ENCODE measurements at regions not wholly inside any gene's neighbourhood (a gene's known extent, or its start where the extent isn't known, plus 50 kb on each side); places are given as distances from the start of the nearest gene placed in this dataset.

DNA sequence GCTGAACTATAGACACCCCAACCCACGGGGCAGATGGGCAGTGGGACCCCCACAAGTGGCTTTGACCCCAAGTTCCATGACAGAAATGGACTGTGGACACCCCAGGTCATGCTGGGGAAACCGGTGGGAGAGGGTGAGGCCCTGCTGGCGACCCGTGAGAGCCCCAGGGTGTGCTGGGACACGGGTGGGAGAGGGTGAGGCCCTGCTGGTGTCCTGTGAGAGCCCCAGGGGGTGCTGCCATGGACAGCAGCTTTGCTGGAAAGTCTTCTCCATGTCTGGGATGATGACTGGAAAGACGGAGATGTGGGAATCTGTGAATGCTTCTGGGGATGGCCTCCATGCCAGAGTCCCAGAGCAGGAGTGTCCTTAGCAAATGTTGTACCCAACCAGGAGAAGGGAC lies 148.4 kb downstream of the URI1 start:
- CTCF ChIA-PET (ENCODE audit: partially characterized antibody) = no interaction called here
- H3K9me3 ChIP-seq (ENCODE audit: control insufficient read depth in 1 of 2, low read length in 2 of 2) = no peaks in the 10 kb centered on the region
- no peaks in the 10 kb centered on the region for H3K36me3 ChIP-seq (ENCODE audit: insufficient read depth, low read length)
- POLR2A ChIA-PET (ENCODE audit: partially characterized antibody) = no interaction called here
- no peaks in the 10 kb centered on the region for H3K4me1 ChIP-seq (ENCODE audit: insufficient read depth, low read length)
- Mint-ChIP-seq H3K4me3 (no peak overlapping the region), H3K9me3 (no peaks in the 10 kb centered on the region), H3K27ac (no peak overlapping the region), H3K27me3 (peaks cover 0 to 9% of the 10 kb centered on the region in 2 donors), H3K4me1 (no peaks in the 10 kb centered on the region), H3K36me3 (no peaks in the 10 kb centered on the region)
- H3K27ac ChIP-seq (ENCODE audit: low read depth, low read length) = no peak overlapping the region
- H3K4me3 ChIP-seq (ENCODE audit: low read length in 2 of 2) = no peak overlapping the region
- intact Hi-C loops (cut with micrococcal nuclease) = no loop called here
- H3K27me3 ChIP-seq (ENCODE audit: insufficient read depth, low read length) = no peaks in the 10 kb centered on the region
- no peak for DNase-seq

- Histone ChIP-seq H3K36me3 (ENCODE audit: insufficient read depth, low read length) (no peaks in the 10 kb centered on the region), H3K4me1 (ENCODE audit: insufficient read depth, low read length) (no peaks in the 10 kb centered on the region), H3K4me3 (ENCODE audit: low read length in 2 of 2) (no peak overlapping the region), H3K9me3 (ENCODE audit: control insufficient read depth in 1 of 2, low read length in 2 of 2) (no peaks in the 10 kb centered on the region), H3K27ac (ENCODE audit: low read depth, low read length) (no peak overlapping the region), H3K27me3 (ENCODE audit: insufficient read depth, low read length) (no peaks in the 10 kb centered on the region)
- H3K36me3 Mint-ChIP-seq = no peaks in the 10 kb centered on the region
- H3K27ac Mint-ChIP-seq = no peak overlapping the region
- no peak for DNase-seq
- H3K4me1 Mint-ChIP-seq = no peaks in the 10 kb centered on the region
- H3K4me3 Mint-ChIP-seq = no peak overlapping the region
- no peaks in the 10 kb centered on the region for H3K9me3 Mint-ChIP-seq
- peaks cover 0 to 9% of the 10 kb centered on the region in 2 donors for H3K27me3 Mint-ChIP-seq
- ChIA-PET CTCF (ENCODE audit: partially characterized antibody) (no interaction called here), POLR2A (ENCODE audit: partially characterized antibody) (no interaction called here)
- intact Hi-C loops (cut with micrococcal nuclease) = no loop called here
Observed at GRCh38 chr19:30090963-30091362, 148.9 kb downstream of the URI1 start.

DNA sequence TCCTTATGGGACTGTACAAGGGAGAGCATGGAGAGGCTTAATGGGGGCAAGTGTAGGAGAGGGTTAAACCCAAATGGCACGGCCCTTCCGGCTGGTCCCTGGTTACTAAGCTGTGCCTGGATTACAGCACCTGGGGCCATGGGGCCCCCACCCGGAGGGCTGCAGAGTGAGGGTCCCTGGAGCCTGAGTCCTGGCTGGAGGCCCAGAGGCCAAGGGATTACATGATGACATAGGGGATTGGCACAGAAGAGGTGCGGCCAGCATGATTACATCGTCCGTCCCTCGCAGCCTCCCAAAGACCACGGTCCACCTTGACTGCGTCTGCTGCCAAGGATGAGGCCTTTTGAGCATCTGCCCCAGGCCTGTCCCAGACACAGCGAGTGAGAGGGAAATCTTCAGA lies 149.4 kb downstream of the URI1 start:
- ChIA-PET POLR2A (ENCODE audit: partially characterized antibody) (no interaction called here), CTCF (ENCODE audit: partially characterized antibody) (no interaction called here)
- Mint-ChIP-seq H3K9me3 (no peaks in the 10 kb centered on the region), H3K4me3 (no peak overlapping the region), H3K27ac (no peak overlapping the region), H3K27me3 (peaks cover 0 to 9% of the 10 kb centered on the region in 2 donors), H3K36me3 (no peaks in the 10 kb centered on the region), H3K4me1 (no peaks in the 10 kb centered on the region)
- DNase-seq = no peak
- Histone ChIP-seq H3K36me3 (ENCODE audit: insufficient read depth, low read length) (no peaks in the 10 kb centered on the region), H3K27me3 (ENCODE audit: insufficient read depth, low read length) (no peaks in the 10 kb centered on the region), H3K9me3 (ENCODE audit: control insufficient read depth in 1 of 2, low read length in 2 of 2) (no peaks in the 10 kb centered on the region), H3K4me3 (ENCODE audit: low read length in 2 of 2) (no peak overlapping the region), H3K4me1 (ENCODE audit: insufficient read depth, low read length) (no peaks in the 10 kb centered on the region), H3K27ac (ENCODE audit: low read depth, low read length) (no peak overlapping the region)
- intact Hi-C loops (cut with micrococcal nuclease) = no loop called here

- POLR2A ChIA-PET (ENCODE audit: partially characterized antibody) = no interaction called here
- Mint-ChIP-seq H3K36me3 (no peaks in the 10 kb centered on the region), H3K27ac (no peak overlapping the region), H3K27me3 (peaks cover 0 to 9% of the 10 kb centered on the region in 2 donors), H3K4me1 (no peaks in the 10 kb centered on the region), H3K4me3 (no peak overlapping the region), H3K9me3 (no peaks in the 10 kb centered on the region)
- CTCF ChIA-PET (ENCODE audit: partially characterized antibody) = no interaction called here
- Histone ChIP-seq H3K4me3 (ENCODE audit: low read length in 2 of 2) (no peak overlapping the region), H3K27ac (ENCODE audit: low read depth, low read length) (no peak overlapping the region), H3K27me3 (ENCODE audit: insufficient read depth, low read length) (no peaks in the 10 kb centered on the region), H3K9me3 (ENCODE audit: control insufficient read depth in 1 of 2, low read length in 2 of 2) (no peaks in the 10 kb centered on the region), H3K4me1 (ENCODE audit: insufficient read depth, low read length) (no peaks in the 10 kb centered on the region), H3K36me3 (ENCODE audit: insufficient read depth, low read length) (no peaks in the 10 kb centered on the region)
- intact Hi-C loops (cut with micrococcal nuclease) = no loop called here
- DNase-seq = no peak
Observed at GRCh38 chr19:30091856-30092255, 149.8 kb downstream of the URI1 start.

- no peaks in the 10 kb centered on the region for H3K36me3 ChIP-seq (ENCODE audit: insufficient read depth, low read length)
- Mint-ChIP-seq H3K4me3 (no peak overlapping the region), H3K36me3 (no peaks in the 10 kb centered on the region), H3K9me3 (no peaks in the 10 kb centered on the region), H3K27me3 (peaks cover 0 to 9% of the 10 kb centered on the region in 2 donors), H3K27ac (no peak overlapping the region), H3K4me1 (no peaks in the 10 kb centered on the region)
- DNase-seq = no peak
- no peak overlapping the region for H3K4me3 ChIP-seq (ENCODE audit: low read length in 2 of 2)
- intact Hi-C loops (cut with micrococcal nuclease) = no loop called here
- no peak overlapping the region for H3K27ac ChIP-seq (ENCODE audit: low read depth, low read length)
- H3K9me3 ChIP-seq (ENCODE audit: control insufficient read depth in 1 of 2, low read length in 2 of 2) = no peaks in the 10 kb centered on the region
- no peaks in the 10 kb centered on the region for H3K27me3 ChIP-seq (ENCODE audit: insufficient read depth, low read length)
- CTCF ChIA-PET (ENCODE audit: partially characterized antibody) = no interaction called here
- no peaks in the 10 kb centered on the region for H3K4me1 ChIP-seq (ENCODE audit: insufficient read depth, low read length)
- POLR2A ChIA-PET (ENCODE audit: partially characterized antibody) = no interaction called here
Observed at GRCh38 chr19:30092721-30093569, 150.9 kb downstream of the URI1 start.

GRCh38 chr19:30093966-30094755 lies 152.1 kb downstream of the URI1 start:
- H3K9me3 Mint-ChIP-seq = no peaks in the 10 kb centered on the region
- Histone ChIP-seq H3K9me3 (ENCODE audit: control insufficient read depth in 1 of 2, low read length in 2 of 2) (no peaks in the 10 kb centered on the region), H3K27me3 (ENCODE audit: insufficient read depth, low read length) (no peaks in the 10 kb centered on the region), H3K36me3 (ENCODE audit: insufficient read depth, low read length) (no peaks in the 10 kb centered on the region), H3K4me1 (ENCODE audit: insufficient read depth, low read length) (no peaks in the 10 kb centered on the region), H3K4me3 (ENCODE audit: low read length in 2 of 2) (no peak overlapping the region), H3K27ac (ENCODE audit: low read depth, low read length) (no peak overlapping the region)
- H3K4me1 Mint-ChIP-seq = no peaks in the 10 kb centered on the region
- POLR2A ChIA-PET (ENCODE audit: partially characterized antibody) = no interaction called here
- H3K36me3 Mint-ChIP-seq = no peaks in the 10 kb centered on the region
- peaks cover 0 to 9% of the 10 kb centered on the region in 2 donors for H3K27me3 Mint-ChIP-seq
- no peak overlapping the region for H3K27ac Mint-ChIP-seq
- intact Hi-C loops (cut with micrococcal nuclease) = no loop called here
- H3K4me3 Mint-ChIP-seq = no peak overlapping the region
- no peak for DNase-seq
- CTCF ChIA-PET (ENCODE audit: partially characterized antibody) = no interaction called here

GRCh38 chr19:30094756-30095140 lies 152.7 kb downstream of the URI1 start:
- H3K4me3 Mint-ChIP-seq = no peak overlapping the region
- H3K4me1 Mint-ChIP-seq = no peaks in the 10 kb centered on the region
- Histone ChIP-seq H3K36me3 (ENCODE audit: insufficient read depth, low read length) (no peaks in the 10 kb centered on the region), H3K27ac (ENCODE audit: low read depth, low read length) (no peak overlapping the region), H3K4me1 (ENCODE audit: insufficient read depth, low read length) (no peaks in the 10 kb centered on the region), H3K9me3 (ENCODE audit: control insufficient read depth in 1 of 2, low read length in 2 of 2) (no peaks in the 10 kb centered on the region), H3K27me3 (ENCODE audit: insufficient read depth, low read length) (no peaks in the 10 kb centered on the region), H3K4me3 (ENCODE audit: low read length in 2 of 2) (no peak overlapping the region)
- POLR2A ChIA-PET (ENCODE audit: partially characterized antibody) = no interaction called here
- H3K27me3 Mint-ChIP-seq = peaks cover 0 to 9% of the 10 kb centered on the region in 2 donors
- no peak overlapping the region for H3K27ac Mint-ChIP-seq
- no peaks in the 10 kb centered on the region for H3K36me3 Mint-ChIP-seq
- no peaks in the 10 kb centered on the region for H3K9me3 Mint-ChIP-seq
- no peak for DNase-seq
- intact Hi-C loops (cut with micrococcal nuclease) = no loop called here
- CTCF ChIA-PET (ENCODE audit: partially characterized antibody) = no interaction called here

Measured in CD4-positive, alpha-beta memory T cell (primary cell).